Skeletal muscle cell (primary cell): ENCODE measurements at regions not wholly inside any gene's neighbourhood (a gene's known extent, or its start where the extent isn't known, plus 50 kb on each side); places are given as distances from the start of the nearest gene placed in this dataset.
"Not testable (repeated sequence)": the region's sequence is repeated elsewhere in the genome, so short reads cannot be mapped to it uniquely, and the experiment has no call there.

Experiments
- DNase-seq: peaks from one replicate; pipeline ENCODE4 v3.0.0-alpha.2; 2010; ENCODE audit warnings: low read depth
- H3K4me3 ChIP-seq: 2 replicates; pipeline ENCODE4 v1.5.1; 2011; ENCODE audit warnings: low read depth, mild to moderate bottlenecking, control low read depth, low read length, moderate library complexity

DNA sequence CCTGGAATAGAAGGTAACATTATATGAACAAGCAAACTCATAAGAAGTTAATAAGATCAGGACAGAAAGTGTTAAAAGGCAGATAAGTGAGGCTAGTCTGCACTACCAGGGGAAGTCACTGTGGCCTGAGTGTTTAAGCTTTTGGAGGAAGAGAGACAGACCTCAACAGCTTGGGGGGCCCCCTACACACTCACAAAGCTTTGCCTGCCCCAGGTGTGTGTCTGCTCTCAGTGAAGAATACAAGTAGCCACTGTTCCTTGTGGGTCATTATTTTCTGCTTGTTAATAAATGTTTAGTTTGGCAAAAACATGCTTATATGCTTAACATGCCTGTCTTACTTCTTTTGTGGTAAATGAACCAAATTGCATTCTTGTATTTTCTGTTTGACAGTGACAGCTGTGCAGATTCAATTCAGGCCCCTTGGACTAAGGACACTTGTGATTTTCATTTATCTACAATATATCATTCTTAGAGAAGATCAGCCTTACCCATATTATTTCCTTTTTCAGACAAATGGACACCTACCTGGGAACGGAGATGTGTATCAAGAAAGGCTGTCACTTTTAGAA, 50.7 kb upstream of the C12orf71 start:
- DNase-seq: no peak
- H3K4me3 ChIP-seq: no peak overlapping the region

DNA sequence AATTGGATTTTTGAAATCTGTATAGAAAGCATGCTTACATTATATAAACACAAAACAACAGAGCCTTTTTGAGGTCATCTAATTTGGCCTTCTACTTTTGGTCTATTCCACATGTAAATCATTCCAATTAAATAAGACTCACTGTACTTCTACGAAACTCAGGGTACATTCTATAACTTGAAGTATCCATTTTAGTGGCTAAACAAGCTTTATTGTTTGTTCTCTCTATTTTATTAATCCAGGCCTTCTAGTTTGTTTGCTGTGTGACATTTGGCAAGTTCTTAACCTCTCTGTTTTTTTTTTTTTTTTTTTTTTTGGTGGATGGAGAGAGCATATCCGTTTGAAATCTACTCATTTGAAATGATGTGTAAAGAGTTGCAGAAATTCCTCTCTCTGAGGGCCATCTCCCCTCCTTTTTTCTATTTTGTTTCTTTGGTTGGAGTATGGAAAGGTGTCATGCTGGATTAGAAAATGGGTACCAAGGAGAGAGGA, 58.1 kb upstream of the C12orf71 start:
- no peak for DNase-seq
- no peak overlapping the region for H3K4me3 ChIP-seq

DNA sequence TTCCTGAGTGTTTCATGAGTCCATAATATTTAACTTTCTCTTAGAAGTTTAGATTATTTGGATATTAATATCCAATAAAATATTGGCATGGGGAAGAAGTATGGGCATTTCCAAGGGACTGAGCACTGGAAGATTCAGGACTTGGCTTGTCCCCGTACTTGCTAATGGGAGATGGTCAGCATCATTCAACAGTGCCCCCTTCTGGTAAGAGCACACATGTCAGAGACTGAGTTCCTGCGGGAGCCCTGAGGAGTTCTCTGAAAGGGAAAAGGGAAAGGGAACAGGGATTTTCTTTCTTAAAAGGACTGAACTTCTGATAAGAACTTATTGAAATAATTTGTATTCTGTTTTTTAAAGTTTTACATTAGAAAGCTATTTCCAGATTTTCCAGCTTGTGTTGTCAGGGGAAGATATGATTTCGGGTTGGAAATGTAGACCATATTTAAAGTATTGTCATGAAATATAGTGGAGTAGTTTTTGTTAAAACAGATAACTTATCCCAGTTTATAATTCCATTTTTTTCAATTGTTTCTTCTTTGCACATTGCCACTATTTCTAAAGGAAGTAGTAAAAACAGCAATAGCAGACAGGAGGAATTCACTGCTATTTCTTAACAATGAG, 59.8 kb upstream of the C12orf71 start:
- DNase-seq: peak; percentile 43
- no peak overlapping the region for H3K4me3 ChIP-seq

DNA sequence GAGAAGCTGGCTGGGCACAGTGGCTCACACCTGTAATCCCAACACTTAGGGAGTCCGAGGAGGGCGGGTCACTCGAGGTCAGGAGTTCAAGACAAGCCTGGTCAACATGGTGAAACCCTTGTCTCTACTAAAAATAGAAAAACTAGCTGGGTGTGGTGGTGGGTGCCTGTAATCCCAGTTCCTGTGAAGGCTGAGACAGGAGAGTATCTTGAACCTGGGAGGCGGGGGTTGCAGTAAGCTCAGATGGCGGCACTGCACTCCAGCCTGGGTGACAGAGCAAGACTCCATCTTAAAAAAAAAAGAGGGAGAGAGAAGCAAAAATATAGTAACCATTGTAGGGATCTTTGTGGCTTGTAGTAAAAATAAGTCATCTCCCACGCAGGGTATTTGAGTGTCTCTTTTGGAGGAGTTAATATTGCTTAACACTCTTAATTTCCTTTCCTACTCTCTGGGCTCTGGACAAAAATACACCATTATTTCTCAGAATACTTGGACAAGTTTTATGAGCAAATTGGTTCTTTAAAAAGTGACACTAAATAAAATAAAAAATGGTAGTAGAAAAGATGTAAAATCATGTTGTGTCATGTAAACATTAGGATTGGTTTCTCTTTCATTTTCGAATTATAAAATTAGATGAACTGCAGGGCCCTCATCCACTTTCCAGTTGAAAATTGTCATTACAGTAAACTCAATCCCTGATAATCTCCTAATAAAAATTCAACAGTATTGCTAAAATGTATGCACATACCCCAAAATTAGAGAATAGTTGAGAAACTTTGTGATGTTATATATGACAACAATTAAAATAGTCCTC, 61.1 kb upstream of the C12orf71 start:
- H3K4me3 ChIP-seq: no peak overlapping the region
- no peak for DNase-seq

DNA sequence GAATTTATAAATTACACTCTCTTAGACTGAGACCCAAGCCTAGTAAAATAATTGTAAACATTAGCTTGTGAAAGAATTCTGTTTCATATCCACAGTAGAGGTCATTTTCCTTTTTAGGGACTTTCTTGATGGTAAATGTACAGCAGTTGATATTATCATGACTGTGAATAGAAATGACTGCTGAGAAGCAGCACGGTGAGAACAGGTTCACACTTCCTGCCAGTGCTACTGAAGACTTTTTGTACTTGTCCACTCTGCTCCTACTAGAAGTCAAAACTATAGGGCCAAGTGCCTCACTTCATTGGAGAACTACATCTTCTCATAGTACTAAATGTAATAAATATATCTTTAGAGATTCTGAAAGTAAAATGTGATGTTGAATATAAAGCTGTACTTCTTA, 63.3 kb upstream of the C12orf71 start:
- H3K4me3 ChIP-seq, DNase-seq: not testable (repeated sequence)

DNA sequence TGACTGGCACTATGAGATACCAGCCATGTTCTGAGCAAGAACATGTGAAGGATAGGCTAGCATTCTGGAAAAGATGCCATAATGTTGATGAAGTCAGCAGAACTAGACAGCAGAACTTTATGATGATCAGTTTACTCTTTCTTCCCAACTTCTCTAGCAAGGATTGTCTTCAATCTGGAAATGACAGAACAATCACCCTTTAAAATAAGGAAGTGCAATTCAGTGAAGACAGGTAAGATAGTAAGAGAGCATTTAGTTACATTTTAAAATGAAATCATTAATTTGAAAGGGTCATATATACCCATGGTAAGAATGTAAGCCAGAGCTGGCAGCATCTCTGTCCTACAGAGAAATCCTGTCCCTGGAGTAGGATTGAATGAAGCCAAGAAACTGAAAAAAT, 66.0 kb upstream of the C12orf71 start:
- DNase-seq: no peak
- H3K4me3 ChIP-seq: no peak overlapping the region

DNA sequence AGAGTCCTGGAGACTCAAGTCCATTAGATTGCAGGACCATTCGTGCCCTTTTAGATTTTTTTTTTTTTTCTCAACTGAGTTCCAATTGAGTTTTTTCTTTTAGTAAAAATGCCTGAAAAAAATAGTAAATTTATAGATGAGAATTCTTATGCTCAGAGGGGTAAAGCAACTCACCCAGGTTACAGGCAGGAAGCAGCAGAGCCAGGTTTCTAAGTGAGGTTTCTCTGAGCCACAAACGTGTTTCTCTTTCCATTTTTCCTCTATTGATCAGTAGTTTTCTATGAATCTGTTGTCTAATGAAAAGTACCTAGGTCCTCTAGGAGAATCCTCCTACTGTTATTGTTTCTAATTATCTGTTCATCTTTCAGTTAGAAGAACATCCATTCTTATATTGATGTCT, 66.4 kb upstream of the C12orf71 start:
- DNase-seq: no peak
- H3K4me3 ChIP-seq: no peak overlapping the region

DNA sequence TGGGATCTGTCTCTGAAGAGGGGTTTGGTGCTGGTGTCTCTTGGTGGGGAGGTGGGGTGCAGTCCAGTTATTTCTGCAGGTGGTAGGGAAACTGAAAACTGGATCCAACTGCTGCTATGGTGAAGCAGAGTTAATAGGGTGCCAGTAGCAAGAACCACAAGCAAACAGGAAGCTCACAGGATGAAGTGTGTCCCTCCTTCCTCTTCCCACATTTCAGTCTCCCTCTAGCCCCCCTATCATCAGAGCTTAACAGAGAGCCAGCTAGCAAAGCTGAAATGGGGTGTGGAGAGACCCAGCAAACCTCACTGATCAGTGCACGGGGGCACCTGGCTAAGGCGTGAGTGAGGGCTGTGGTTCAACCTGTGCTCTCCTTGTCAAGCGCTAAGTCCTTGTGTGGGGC, 69.1 kb upstream of the C12orf71 start:
- no peak overlapping the region for H3K4me3 ChIP-seq
- no peak for DNase-seq

DNA sequence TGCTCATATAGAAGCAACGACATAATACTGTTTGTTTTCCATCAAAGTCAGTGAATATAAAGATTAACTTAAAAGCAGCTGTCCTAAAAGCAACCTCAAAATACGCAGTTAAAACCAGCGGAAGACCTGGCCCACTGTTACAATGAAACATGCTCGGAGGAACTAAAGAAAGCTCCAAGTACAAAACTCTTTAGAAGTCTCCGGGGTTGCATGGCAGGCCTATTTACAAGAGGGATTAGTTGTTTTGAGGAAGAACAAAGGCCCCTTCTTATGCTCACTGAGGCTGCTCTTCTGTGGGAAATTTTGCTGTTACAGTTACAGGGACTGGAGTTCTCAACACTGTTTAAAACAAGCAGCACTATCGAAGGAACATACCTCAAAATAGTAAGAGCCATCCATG, 75.9 kb upstream of the C12orf71 start:
- no peak overlapping the region for H3K4me3 ChIP-seq
- no peak for DNase-seq

DNA sequence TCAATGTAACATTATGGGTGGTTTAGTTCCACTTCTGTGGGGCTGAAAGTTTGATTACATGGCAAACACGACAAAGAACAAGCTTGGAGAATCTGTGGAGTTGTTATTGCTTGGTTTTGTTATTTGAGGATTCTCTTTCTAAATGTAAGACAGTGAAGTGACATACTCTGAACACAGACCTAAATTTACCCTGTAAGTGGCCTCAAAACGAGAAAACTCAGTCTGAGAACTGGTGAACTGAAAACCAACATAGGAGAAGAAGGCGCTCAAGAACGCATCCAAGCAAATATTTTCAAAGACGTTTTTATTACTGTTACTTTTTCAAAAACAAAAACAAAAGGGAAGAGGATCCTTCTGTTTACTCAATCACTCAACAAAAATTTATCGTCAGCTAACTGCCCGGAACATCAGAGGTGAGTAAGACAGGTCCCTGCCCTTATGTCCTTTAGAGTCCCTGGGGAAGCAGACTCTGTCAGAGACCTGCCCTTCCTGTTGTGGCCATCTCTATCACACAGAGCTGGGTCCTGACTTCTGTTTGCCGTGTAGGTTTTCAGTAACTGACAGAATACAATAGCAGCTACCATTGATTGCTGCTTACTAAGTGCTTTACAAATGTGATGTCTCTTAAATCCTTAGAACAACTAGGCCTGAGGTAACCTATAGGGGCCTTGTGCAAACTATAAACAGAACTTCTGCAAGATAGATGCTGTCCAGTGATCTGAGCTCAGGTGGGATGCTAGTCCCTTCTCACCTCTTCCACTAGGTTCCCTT, 79.3 kb upstream of the C12orf71 start:
- no peak for DNase-seq
- H3K4me3 ChIP-seq: no peak overlapping the region

DNA sequence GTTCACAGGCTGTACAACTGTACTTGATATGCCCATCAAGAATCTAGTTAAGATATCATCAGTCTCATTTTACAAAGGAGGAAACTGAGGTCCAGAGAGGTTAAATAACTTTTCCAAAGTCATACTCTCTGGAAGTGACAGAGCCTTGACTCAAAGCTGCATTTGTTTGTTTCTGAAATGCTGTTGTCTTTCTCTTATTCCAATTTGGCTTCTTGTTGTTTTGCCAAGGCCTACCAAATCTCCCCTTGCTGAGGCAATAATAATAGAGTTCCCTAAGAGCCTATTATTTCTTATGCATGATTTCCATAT, 79.8 kb upstream of the C12orf71 start:
- H3K4me3 ChIP-seq: no peak overlapping the region
- DNase-seq: no peak

DNA sequence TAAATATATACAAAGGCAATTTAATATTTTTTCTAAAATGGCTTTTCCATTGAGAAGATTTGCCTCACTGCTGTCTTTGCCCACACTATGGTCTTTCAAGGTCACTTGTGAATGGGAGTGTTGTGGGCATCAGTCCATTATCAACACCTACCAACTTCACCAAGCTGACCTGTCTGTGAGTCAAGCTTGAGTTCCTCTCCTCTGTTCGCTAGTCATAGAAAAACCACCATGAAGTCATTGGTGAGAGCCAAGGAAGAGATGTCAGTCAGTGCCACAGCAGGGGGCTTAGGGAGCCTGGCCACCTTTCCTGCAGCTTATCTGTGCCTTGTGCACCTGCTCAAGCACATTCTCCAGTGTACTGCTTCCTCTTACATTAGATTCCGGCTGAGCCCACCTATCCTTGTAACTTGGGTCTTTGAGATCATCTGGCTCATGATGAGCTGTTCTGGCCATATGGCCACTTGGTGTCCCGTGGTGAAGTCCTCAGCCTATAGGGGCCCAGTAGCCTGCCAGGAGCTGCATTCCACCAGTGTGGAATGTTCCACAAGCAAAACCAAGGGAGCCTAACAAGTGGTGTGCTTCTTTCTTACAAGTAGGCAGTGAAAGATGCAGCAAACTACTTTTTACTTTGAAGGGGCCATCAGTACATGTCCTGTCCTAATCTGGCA, 80.8 kb upstream of the C12orf71 start:
- DNase-seq: no peak

DNA sequence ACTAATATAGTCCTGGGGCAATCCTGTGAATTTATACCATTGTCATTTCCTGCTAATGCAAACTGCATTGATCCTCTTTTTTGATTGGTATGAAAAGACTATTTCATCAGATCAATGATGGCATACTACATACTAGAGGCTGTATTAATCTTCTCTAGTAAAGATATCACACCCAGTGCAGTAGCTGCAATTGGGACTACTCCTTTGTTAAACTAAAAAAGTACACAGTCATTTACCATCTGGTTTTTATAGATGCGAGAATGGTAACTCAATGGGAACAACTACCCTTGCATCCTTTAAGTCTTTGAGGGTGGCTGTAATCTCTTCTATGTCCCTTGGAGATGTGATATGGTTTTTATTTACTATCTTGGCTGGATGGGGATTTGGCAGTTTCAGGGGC, 80.2 kb upstream of the STK38L start:
- H3K4me3 ChIP-seq: no peak overlapping the region
- no peak for DNase-seq

More for the DNA sequence above, 80.8 kb upstream of the C12orf71 start:
- no peak overlapping the region for H3K4me3 ChIP-seq

DNA sequence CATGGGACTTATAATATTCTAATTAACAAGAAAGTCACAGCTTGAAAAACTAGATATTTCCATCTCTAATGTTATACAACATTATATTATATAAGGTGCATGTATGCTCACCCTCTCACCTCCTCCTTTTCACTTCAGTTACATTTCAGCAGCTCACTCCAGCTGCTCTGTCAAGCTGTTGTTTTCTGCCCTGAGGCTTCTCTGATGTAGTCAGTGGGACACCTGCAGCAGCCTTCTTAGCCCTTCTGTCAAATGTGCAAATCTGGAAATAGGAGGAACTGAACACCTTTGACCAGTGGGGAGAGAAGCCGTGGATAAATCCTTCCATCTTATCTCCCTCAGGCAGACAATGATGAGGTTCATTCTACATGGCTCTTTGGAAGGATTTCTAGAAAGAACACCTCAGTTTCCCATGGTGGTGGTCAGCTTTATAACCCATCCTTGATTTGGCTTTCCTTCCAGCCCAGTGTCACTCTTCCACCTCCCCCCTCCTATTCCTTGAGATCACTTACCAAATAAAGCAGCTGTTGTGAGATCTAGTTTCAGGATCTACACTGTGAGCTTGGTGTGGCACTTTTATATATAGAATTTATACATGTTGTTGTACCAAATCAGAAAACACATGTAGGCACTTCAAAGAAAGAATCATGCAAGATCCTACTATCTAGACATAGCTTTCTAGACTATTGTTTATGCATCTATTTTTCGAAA, 79.6 kb upstream of the STK38L start:
- H3K4me3 ChIP-seq: no peak overlapping the region
- DNase-seq: no peak

DNA sequence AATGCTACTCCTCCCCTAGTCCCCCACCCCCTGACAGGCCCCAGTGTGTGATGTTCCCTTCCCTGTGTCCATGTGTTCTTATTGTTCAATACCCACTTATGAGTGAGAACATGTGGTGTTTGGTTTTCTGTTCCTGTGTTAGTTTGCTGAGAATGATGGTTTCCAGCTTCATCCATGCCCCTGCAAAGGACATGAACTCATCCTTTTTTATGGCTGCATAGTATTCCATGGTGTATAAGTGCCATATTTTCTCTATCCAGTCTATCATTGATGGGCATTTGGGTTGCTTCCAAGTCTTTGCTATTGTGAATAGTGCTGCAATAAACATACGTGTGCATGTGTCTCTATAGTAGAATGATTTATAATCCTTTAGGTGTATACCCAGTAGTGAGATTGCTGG, 78.1 kb upstream of the STK38L start:
- DNase-seq, H3K4me3 ChIP-seq: not testable (repeated sequence)

DNA sequence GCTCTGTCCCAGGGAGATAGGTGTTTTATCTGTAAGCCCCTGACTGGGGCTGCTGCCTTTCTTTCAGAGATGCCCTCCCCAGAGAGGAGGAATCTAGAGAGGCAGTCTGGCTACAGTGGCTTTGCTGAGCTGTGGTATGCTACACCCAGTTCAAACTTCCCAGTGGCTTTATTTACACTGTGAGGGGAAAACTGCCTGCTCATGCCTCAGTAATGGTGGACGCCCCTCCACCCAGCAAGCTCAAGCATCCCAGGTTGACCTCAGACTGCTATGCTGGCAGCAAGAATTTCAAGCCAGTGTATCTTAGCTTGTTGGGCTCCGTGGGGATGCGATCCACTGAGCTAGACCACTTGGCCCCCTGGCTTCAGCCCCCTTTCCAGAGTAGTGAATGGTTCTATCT, 72.6 kb upstream of the STK38L start:
- not testable (repeated sequence) for DNase-seq

DNA sequence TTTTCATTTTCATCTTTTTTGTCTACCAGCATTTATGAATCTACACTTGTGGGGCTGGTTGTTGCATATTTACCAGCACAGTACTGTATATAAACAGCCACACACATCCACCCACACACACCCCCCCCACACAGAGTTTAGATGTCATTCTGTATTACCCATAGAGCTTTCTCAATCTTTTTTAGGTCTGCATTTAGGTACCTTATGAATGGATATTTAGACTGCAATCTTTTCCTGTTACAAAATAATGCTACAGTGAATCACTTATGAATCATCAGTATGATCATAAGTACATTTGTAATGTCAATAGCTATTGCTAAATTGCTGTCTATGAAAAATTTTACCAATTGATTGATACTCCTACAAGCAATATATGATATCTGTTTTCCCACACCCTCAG, 67.3 kb upstream of the STK38L start:
- peak; percentile 75 for DNase-seq

More for the DNA sequence above, 72.6 kb upstream of the STK38L start:
- not testable (repeated sequence) for H3K4me3 ChIP-seq

DNA sequence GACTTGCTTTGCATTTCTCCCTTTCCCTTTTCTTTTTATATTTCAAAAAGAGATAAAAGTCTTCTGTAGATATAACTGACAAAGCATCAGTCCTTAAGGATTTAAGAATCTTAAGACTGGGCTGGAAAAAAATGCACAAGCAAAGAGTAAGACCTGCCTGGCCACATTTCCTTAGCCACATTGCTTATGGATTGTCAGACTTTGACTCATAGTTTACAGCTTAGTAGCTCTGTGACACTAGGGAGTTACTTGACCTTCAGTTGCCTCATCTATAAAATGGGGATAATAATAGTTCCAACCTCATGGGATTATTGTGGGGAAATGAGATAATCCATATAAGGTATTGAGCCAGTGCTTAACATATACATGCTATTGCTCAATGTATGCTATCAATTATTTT, 66.4 kb upstream of the STK38L start:
- peak; percentile 90 for DNase-seq
- no peak overlapping the region for H3K4me3 ChIP-seq

More for the DNA sequence above, 67.3 kb upstream of the STK38L start:
- no peak overlapping the region for H3K4me3 ChIP-seq

DNA sequence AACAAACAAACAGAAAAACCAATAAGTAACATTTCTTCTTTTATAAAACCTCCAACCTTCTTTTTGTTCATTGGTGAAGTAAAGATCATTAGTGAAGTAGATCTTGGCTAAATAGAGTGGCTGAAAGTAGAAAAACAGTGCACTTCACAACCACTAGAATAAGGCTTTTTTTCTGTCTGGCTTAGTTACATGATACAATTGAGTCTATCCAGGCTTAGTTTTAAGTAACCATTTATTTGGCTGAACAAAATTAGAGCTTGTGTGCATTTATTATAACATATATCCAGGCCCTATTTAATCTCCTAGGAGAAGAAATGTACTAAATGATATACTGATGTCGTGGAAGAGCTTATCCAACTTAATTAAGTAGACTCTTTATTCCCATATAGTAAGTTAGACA, 65.8 kb upstream of the STK38L start:
- no peak overlapping the region for H3K4me3 ChIP-seq
- DNase-seq: no peak
